Glutamatergic neuron (in vitro differentiated cells): ENCODE measurements at regions not wholly inside any gene's neighbourhood (a gene's known extent, or its start where the extent isn't known, plus 50 kb on each side); places are given as distances from the start of the nearest gene placed in this dataset.

Experiments
- DNase-seq: peaks from one replicate; pipeline ENCODE4 v3.0.0; 2022
- H3K27ac Mint-ChIP-seq: one replicate; pipeline ENCODE4 v1.8.0; 2020; ENCODE audit warnings: mild to moderate bottlenecking, mixed read lengths, inconsistent platforms; ENCODE audit not compliant: unreplicated experiment
- H3K27me3 Mint-ChIP-seq: one replicate; pipeline ENCODE4 v1.8.0; 2020; ENCODE audit warnings: mild to moderate bottlenecking, moderate library complexity, mixed read lengths, inconsistent platforms; ENCODE audit not compliant: unreplicated experiment
- H3K36me3 Mint-ChIP-seq: one replicate; pipeline ENCODE4 v1.8.0; 2020; ENCODE audit warnings: mild to moderate bottlenecking, mixed read lengths, inconsistent platforms; ENCODE audit not compliant: unreplicated experiment
- H3K4me1 Mint-ChIP-seq: one replicate; pipeline ENCODE4 v1.8.0; 2020; ENCODE audit warnings: mild to moderate bottlenecking, low read depth, mixed read lengths, inconsistent platforms; ENCODE audit not compliant: unreplicated experiment
- H3K4me3 Mint-ChIP-seq: one replicate; pipeline ENCODE4 v1.8.0; 2020; ENCODE audit warnings: mild to moderate bottlenecking, mixed read lengths, inconsistent platforms; ENCODE audit not compliant: unreplicated experiment
- H3K9me3 Mint-ChIP-seq: one replicate; pipeline ENCODE4 v1.8.0; 2020; ENCODE audit warnings: mild to moderate bottlenecking, moderate library complexity, mixed read lengths, inconsistent platforms; ENCODE audit not compliant: unreplicated experiment
- CTCF ChIP-seq: fragments of 200-600 bp; sonication (generic); IDR thresholded peaks from one replicate; pipeline ENCODE4 v1.5.0; 2021; ENCODE audit not compliant: partially characterized antibody, unreplicated experiment

- Mint-ChIP-seq H3K9me3 (peaks cover 1% of the 10 kb centered on the region), H3K27ac (no peak overlapping the region), H3K4me1 (peaks cover 11% of the 10 kb centered on the region), H3K27me3 (no peaks in the 10 kb centered on the region), H3K4me3 (no peak overlapping the region), H3K36me3 (no peaks in the 10 kb centered on the region)
- no peak for DNase-seq
- TF ChIP-seq CTCF: no peak
Observed at GRCh38 chr12:28027328-28027727, 54.8 kb upstream of the PTHLH start.

DNA sequence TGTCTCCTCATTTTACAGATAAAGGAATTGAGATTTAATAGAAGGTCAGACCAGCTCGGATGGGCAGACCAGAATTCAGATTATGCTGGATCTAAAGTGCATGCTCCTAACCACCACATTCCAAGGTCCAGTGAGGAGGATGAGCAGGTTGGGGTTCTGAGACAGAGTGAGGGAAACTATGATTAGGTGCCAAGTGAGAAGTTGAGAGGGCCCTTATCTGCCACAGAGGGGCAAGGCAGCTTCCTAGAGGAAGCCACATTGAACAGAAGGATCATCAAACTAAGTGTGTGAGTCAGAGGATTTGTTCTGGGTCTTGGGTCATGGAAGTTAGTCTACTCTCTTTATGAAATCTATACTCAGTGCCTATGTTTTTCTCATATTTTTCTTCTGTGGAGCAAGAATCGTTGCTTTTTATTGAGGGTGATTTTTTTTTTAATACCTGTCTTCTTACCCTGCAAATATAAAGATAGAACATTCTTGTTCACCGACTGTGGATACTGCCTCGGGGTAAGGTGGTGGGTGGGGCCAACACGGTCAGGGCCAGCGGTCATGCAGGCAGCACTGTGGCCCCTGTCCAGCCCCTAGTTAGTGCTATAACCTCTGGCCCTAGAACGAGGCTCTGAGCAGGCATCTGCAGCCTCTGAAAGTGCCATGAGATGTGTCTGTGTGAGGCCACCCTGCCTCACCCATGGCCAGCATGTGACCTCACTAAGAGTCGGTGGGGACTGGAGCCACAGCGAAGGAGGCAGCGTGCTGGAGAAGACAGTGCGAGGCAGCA, 55.6 kb upstream of the PTHLH start:
- Mint-ChIP-seq H3K4me3 (no peak overlapping the region), H3K9me3 (peaks cover 1% of the 10 kb centered on the region), H3K4me1 (peaks cover 5% of the 10 kb centered on the region), H3K27me3 (no peaks in the 10 kb centered on the region), H3K36me3 (no peaks in the 10 kb centered on the region), H3K27ac (no peak overlapping the region)
- TF ChIP-seq CTCF: no peak
- no peak for DNase-seq

- DNase-seq: no peak
- no peaks in the 10 kb centered on the region for H3K27me3 Mint-ChIP-seq
- no peaks in the 10 kb centered on the region for H3K4me1 Mint-ChIP-seq
- no peak overlapping the region for H3K4me3 Mint-ChIP-seq
- no peaks in the 10 kb centered on the region for H3K36me3 Mint-ChIP-seq
- no peak for TF ChIP-seq CTCF
- H3K9me3 Mint-ChIP-seq: no peaks in the 10 kb centered on the region
- H3K27ac Mint-ChIP-seq: no peak overlapping the region
Observed at GRCh38 chr12:28032811-28033537, 60.4 kb upstream of the PTHLH start.

DNA sequence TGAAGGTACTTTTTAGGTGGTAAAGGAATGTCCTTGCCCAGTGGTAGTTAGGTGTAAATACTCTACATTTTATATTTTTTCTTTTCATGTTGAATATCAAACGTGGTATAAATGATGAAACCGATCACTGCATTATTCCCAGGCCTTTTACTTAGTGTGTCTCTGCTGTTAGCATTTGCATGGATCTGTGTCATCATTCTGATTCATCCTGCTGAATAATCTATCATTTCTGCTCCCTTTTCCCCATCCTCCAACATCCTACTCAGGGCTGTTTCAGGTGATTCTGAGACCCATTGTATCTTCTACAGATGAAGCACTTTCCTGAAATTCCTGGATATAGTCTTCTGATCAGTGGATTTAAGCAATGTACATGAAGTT, 61.0 kb upstream of the PTHLH start:
- Mint-ChIP-seq H3K4me3 (no peak overlapping the region), H3K27ac (no peak overlapping the region), H3K36me3 (no peaks in the 10 kb centered on the region), H3K27me3 (no peaks in the 10 kb centered on the region), H3K4me1 (no peaks in the 10 kb centered on the region), H3K9me3 (no peaks in the 10 kb centered on the region)
- DNase-seq: no peak
- TF ChIP-seq CTCF: no peak

GRCh38 chr12:28034271-28034670, 61.7 kb upstream of the PTHLH start:
- no peak for TF ChIP-seq CTCF
- no peaks in the 10 kb centered on the region for H3K9me3 Mint-ChIP-seq
- no peak overlapping the region for H3K4me3 Mint-ChIP-seq
- no peak for DNase-seq
- no peaks in the 10 kb centered on the region for H3K36me3 Mint-ChIP-seq
- no peak overlapping the region for H3K27ac Mint-ChIP-seq
- no peaks in the 10 kb centered on the region for H3K4me1 Mint-ChIP-seq
- no peaks in the 10 kb centered on the region for H3K27me3 Mint-ChIP-seq
